Epithelial cell of prostate (primary cell): ENCODE measurements at regions not wholly inside any gene's neighbourhood (a gene's known extent, or its start where the extent isn't known, plus 50 kb on each side); places are given as distances from the start of the nearest gene placed in this dataset.
A peak's percentile ranks its signal among the peaks of the same experiment; 100 is the strongest.

Experiments used
- DNase-seq: peaks from one replicate; pipeline ENCODE4 v3.0.0-alpha.2; 2011; ENCODE audit warnings: low read depth, low spot score
- H3K27ac ChIP-seq: fragments of 450-650 bp; 2 replicates; pipeline ENCODE4 v1.5.1; 2017; ENCODE audit warnings: mild to moderate bottlenecking

- no peak for DNase-seq
- H3K27ac ChIP-seq, result no peak overlapping the region
These were observed 176.0 kb upstream of the SLC24A5 start for GRCh38 chr15:47944637-47945288.

DNA sequence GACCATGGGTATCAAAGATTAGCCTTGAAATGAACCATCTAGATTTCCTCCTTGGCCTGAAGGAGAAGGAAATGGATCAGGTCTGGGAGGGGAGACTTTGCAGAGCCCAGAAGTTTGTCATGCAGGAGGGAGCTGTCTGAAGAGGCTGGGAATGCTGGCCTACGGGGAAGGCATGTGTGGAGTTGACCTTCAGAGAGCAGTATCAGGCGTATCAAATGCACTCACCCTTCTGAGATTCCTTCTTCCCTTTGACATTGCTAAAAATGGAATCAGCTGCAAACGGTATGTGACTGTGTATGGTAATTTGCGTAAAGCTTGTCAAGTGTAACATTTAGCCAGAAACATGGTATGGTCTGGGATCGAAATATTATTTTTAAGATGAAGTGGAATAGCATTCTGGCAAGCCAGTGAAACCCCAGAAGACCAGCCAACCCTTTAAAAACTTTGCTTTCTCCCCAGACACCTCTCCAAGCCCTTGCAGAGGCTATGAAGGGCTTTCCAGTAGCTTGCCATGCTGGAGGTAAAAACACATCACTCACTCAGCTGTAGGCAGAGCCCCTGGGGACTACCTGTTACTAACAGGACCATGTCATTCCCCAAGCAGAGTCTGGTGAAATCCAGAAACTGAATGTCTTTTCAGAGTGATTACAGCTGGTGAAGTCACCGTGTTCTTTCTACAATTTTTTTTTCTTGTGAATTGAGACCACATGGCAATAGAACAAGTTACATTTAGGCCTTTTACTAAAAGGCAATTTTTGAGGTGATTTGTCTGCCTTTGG, 174.7 kb upstream of the SLC24A5 start:
- no peak overlapping the region for H3K27ac ChIP-seq
- no peak for DNase-seq

DNA sequence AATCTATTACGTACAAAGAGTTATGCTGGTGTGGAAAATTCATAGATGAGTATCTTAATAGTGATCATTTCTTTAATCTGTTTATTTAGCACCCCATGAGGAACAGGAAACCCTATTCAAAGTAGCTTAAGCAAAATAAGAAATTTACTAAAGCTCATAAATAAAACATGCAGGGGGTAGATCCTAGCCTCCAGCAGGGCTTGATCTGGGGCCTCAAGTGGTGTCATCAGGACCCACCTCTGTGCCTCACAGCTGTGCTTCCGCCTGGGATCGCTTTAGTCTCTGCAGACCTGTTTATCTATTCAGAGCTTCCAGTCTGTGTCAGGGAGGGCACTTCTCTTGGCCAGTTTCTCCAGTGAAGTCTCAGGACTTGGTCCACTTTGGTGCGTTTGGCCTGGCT, 171.0 kb upstream of the SLC24A5 start:
- H3K27ac ChIP-seq, result no peak overlapping the region
- no peak for DNase-seq

GRCh38 chr15:47950447-47950846, 170.3 kb upstream of the SLC24A5 start:
- DNase-seq, result no peak
- no peak overlapping the region for H3K27ac ChIP-seq

DNA sequence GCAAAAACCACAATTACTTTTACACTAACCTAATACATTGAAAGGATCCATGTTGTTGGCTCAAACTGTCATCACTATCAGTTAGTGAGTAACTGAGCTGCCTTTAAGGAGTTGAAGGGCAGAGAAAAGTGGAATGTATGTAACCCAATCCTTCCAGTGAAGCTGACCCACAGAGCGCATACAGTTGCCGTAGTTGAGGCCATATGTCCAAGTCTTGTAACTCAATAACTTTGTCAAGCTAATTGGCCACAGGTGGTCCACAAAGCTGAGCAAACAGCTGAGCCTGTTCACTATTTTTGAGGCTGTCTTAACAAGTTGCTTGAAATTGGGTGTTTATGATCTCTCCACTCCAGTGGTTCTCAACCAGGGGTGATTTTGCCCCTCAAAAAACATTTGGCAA, 169.0 kb upstream of the SLC24A5 start:
- DNase-seq, result no peak
- no peak overlapping the region for H3K27ac ChIP-seq

GRCh38 chr15:47954196-47954595, 166.6 kb upstream of the SLC24A5 start:
- no peak for DNase-seq
- no peak overlapping the region for H3K27ac ChIP-seq

DNA sequence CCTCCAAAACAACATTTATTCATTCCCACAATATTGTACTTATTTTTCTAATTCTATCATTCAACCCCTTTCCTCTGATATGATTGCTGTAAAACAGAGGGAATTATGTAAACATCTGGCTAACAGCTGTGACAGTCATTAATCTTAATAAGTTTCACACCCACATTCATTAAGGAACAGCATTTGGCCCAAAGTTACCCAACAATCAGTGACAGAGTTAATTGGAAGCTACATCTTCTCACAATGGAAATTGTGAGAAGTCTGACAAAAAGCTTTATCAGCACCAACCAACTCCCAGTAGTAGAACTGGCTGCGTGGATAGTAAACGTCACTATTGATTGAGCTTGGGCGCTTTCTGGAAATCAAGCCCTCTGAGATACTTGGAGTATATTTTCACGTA, 165.8 kb upstream of the SLC24A5 start:
- no peak for DNase-seq
- H3K27ac ChIP-seq, result no peak overlapping the region

GRCh38 chr15:47959617-47960413, 161.0 kb upstream of the SLC24A5 start:
- DNase-seq, result no peak
- no peak overlapping the region for H3K27ac ChIP-seq

DNA sequence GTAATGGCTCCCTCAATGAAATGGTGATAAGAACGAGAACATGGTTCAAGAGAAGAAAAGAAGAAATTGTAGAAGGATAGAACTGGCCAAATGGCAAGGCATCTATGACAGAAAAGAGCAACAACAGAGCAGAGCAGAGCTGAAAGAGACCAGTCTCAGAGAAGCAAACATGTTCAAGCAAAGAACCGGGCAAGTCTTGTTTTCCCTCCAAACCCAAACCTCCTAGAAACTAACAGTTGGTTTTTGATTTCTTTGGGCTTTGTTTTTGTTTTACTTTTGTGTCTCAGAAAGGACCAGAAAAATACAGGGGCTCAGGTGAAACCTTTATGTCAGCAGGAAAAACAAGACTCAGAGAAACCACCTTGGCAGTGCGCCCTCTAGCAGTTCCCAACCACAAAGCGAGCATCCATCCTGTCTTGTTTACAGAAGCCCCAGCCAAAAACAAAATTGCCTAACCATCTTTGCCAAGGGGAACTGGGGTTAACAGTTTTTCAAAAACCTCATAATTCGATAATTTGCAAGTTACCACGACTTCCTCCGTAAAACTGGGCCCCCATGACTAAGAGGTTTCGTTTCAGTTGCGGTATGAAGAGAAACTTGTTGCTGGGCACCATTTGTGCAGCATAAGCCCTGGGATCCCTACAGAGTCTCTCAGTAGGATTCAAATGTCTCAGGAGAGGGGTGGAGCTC, 159.2 kb upstream of the SLC24A5 start:
- H3K27ac ChIP-seq, result no peak overlapping the region
- no peak for DNase-seq

- DNase-seq, result no peak
- no peak overlapping the region for H3K27ac ChIP-seq
These were observed 157.5 kb upstream of the SLC24A5 start for GRCh38 chr15:47963265-47963664.

- DNase-seq, result peak; percentile 3
These were observed 156.6 kb upstream of the SLC24A5 start for GRCh38 chr15:47964229-47964628.

GRCh38 chr15:47965297-47965696, 155.5 kb upstream of the SLC24A5 start:
- no peak overlapping the region for H3K27ac ChIP-seq
- DNase-seq, result no peak

More at GRCh38 chr15:47964229-47964628, 156.6 kb upstream of the SLC24A5 start:
- H3K27ac ChIP-seq, result no peak overlapping the region

GRCh38 chr15:47968593-47968992, 152.2 kb upstream of the SLC24A5 start:
- DNase-seq, result no peak
- no peak overlapping the region for H3K27ac ChIP-seq

- H3K27ac ChIP-seq, result no peak overlapping the region
- no peak for DNase-seq
These were observed 149.2 kb upstream of the SLC24A5 start for GRCh38 chr15:47971637-47972036.

GRCh38 chr15:47972738-47973137, 148.1 kb upstream of the SLC24A5 start:
- no peak for DNase-seq

DNA sequence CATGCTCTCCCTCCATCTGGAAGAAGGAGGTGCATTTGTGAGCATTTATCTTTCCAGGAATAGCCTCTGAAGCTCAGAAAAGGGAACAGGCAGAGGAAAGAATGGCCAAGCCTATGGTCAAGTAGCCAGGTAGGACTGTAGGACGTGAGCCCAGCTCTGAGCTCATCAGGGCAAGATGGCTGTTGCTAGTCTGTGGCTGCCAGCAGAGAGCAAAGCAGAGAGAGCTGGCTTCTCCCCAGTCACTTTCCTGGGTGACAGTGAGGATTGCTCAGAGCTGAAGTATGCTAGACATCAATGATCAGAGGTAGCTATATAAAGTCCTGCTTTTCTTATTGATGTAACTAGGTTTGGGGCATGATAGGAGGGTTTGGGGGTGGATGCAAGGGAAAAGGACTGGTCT, 146.1 kb upstream of the SLC24A5 start:
- DNase-seq, result no peak
- H3K27ac ChIP-seq, result no peak overlapping the region

More at GRCh38 chr15:47972738-47973137, 148.1 kb upstream of the SLC24A5 start:
- no peak overlapping the region for H3K27ac ChIP-seq

DNA sequence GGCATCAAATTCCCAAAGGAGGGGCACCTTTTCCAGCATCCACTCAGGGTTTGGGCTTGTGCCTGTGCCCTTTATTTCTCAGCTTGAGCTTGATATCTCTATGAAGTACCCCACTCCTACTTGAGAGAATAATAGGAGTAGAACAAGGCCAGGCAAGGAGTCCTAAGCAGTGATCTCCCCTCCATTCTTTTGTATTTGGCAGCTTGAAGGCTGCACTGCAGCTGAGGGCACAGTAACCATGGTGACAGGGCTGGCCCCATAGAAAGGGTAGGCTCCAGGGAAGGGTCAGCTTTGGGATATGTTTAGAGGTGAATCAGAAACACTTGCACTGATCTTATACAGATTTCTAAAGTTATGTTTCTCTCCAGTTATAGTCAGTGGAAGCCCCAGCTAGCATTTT, 145.4 kb upstream of the SLC24A5 start:
- no peak overlapping the region for H3K27ac ChIP-seq

GRCh38 chr15:47983533-47983932, 137.3 kb upstream of the SLC24A5 start:
- no peak overlapping the region for H3K27ac ChIP-seq
- no peak for DNase-seq

More for the DNA sequence above, 145.4 kb upstream of the SLC24A5 start:
- DNase-seq, result no peak

DNA sequence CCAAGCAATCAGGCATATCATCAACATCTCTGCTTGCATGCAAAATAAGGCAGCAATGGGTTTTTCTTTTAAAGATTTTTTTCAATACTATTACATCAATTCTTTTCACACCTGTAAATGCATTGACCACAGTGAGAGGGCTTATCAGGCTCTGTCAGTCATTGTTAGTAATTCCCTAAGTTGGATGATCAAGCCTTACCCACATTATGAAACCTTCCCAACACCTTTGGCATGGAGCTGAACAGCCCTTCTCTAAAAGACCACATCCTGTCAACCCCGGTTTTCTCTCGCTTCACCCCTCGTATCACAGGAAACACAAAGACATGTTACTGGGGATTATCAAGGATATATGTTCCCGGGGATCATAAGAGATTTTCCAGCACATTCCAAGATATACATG, 135.2 kb upstream of the SLC24A5 start:
- DNase-seq, result no peak
- H3K27ac ChIP-seq, result no peak overlapping the region

DNA sequence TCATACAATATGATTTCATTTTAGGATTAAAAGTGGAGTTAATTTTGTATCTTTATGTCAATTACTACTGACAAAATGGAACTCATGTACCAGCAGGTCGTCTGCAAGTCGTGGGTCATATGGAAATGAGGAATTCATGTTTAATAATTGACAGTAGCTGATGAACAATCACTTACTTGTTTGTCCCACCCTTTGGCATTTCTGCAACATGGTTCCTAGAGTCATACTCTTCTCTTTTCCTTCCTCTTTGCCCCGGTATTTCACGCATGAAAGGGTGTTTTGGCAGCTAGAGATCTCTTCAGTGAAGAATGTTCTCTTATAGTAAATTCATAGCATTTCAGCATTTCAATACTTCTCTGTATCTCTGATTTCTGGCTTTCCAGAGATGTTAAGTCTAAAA, 133.3 kb upstream of the SLC24A5 start:
- H3K27ac ChIP-seq, result no peak overlapping the region
- DNase-seq, result no peak
